ENCODE measurements at regions not wholly inside any gene's neighbourhood (a gene's known extent, or its start where the extent isn't known, plus 50 kb on each side); places are given as distances from the start of the nearest gene placed in this dataset.

- TF ChIP-seq CTCF (IDR thresholded peaks at IDR 0.05 in 4 of 5, conservative IDR thresholded peaks at IDR 0.05 in 1 of 5) = no peak
- TF ChIP-seq POLR2A (IDR thresholded peaks at IDR 0.05) = no peak
- intact Hi-C loops (cut with DNase I; ENCODE audit: low total_unique reads) = no loop called here
- in situ Hi-C loops (cut with MboI; ENCODE audit: low sequenced_read_pairs in 4 of 4) = no loop called here
- DNase-seq (no peak), ATAC-seq (no peak)
- Histone ChIP-seq H3K4me3 (no peak overlapping the region), H3K9me3 (no peaks in the 10 kb centered on the region), H3K27ac (no peak overlapping the region), H3K27me3 (no peaks in the 10 kb centered on the region), H3K36me3 (no peaks in the 10 kb centered on the region), H3K4me1 (no peaks in the 10 kb centered on the region)
Measured at GRCh38 chr13:86986448-86986847, 684.7 kb upstream of the SLITRK5 start.

- TF ChIP-seq CTCF (IDR thresholded peaks at IDR 0.05 in 4 of 5, conservative IDR thresholded peaks at IDR 0.05 in 1 of 5) (no peak), POLR2A (IDR thresholded peaks at IDR 0.05) (no peak)
- in situ Hi-C loops (cut with MboI; ENCODE audit: low sequenced_read_pairs in 4 of 4) = no loop called here
- intact Hi-C loops (cut with DNase I; ENCODE audit: low total_unique reads) = no loop called here
Measured at GRCh38 chr13:86992251-86992650, 678.9 kb upstream of the SLITRK5 start.

GRCh38 chr13:87003265-87003664 is 667.9 kb upstream of the SLITRK5 start:
- H3K27ac ChIP-seq = no peak overlapping the region
- no peaks in the 10 kb centered on the region for H3K4me1 ChIP-seq
- no peak for ATAC-seq
- in situ Hi-C loops (cut with MboI; ENCODE audit: low sequenced_read_pairs in 4 of 4) (no loop called here), intact Hi-C loops (cut with DNase I; ENCODE audit: low total_unique reads) (no loop called here)
- no peaks in the 10 kb centered on the region for H3K36me3 ChIP-seq
- no peaks in the 10 kb centered on the region for H3K9me3 ChIP-seq
- no peak for DNase-seq
- H3K4me3 ChIP-seq = no peak overlapping the region
- TF ChIP-seq POLR2A (IDR thresholded peaks at IDR 0.05) (no peak), CTCF (IDR thresholded peaks at IDR 0.05 in 4 of 5, conservative IDR thresholded peaks at IDR 0.05 in 1 of 5) (no peak)
- H3K27me3 ChIP-seq = no peaks in the 10 kb centered on the region

More at GRCh38 chr13:86992251-86992650, 678.9 kb upstream of the SLITRK5 start:
- ATAC-seq = no peak
- DNase-seq = no peak
- Histone ChIP-seq H3K27me3 (no peaks in the 10 kb centered on the region), H3K4me1 (no peaks in the 10 kb centered on the region), H3K9me3 (no peaks in the 10 kb centered on the region), H3K27ac (no peak overlapping the region), H3K36me3 (no peaks in the 10 kb centered on the region), H3K4me3 (no peak overlapping the region)

- ATAC-seq = no peak
- in situ Hi-C loops (cut with MboI; ENCODE audit: low sequenced_read_pairs in 4 of 4) = no loop called here
Measured at GRCh38 chr13:87005511-87005910, 665.7 kb upstream of the SLITRK5 start.

More at GRCh38 chr13:87005511-87005910, 665.7 kb upstream of the SLITRK5 start:
- H3K27me3 ChIP-seq = no peaks in the 10 kb centered on the region
- H3K4me3 ChIP-seq = no peak overlapping the region
- TF ChIP-seq CTCF (IDR thresholded peaks at IDR 0.05 in 4 of 5, conservative IDR thresholded peaks at IDR 0.05 in 1 of 5) (no peak), POLR2A (IDR thresholded peaks at IDR 0.05) (no peak)
- H3K36me3 ChIP-seq = no peaks in the 10 kb centered on the region
- H3K4me1 ChIP-seq = no peaks in the 10 kb centered on the region
- no peaks in the 10 kb centered on the region for H3K9me3 ChIP-seq
- intact Hi-C loops (cut with DNase I; ENCODE audit: low total_unique reads) = no loop called here
- no peak overlapping the region for H3K27ac ChIP-seq
- no peak for DNase-seq

All from gastrocnemius medialis (tissue), 4 donors.